ENCODE measurements at regions not wholly inside any gene's neighbourhood (a gene's known extent, or its start where the extent isn't known, plus 50 kb on each side); places are given as distances from the start of the nearest gene placed in this dataset.

GRCh38 chr9:89872426-89872912, 267.7 kb downstream of the GADD45G start:
- DNase-seq = no peak

- DNase-seq = no peak
Measured at GRCh38 chr9:89872913-89873707, 268.3 kb downstream of the GADD45G start.

- DNase-seq = no peak
Measured at GRCh38 chr9:89873801-89874200, 269.0 kb downstream of the GADD45G start.

- no peak for DNase-seq
Measured at GRCh38 chr9:89874351-89875321, 269.8 kb downstream of the GADD45G start.

- DNase-seq = no peak
Measured at GRCh38 chr9:89877051-89878002, 272.5 kb downstream of the GADD45G start.

- peak; percentile 28 for DNase-seq
Measured at GRCh38 chr9:89878003-89878411, 273.2 kb downstream of the GADD45G start.

- DNase-seq = peak; percentile 26
Measured at GRCh38 chr9:89878687-89879086, 273.9 kb downstream of the GADD45G start.

- peak; percentile 21 for DNase-seq
Measured at GRCh38 chr9:89879276-89879675, 274.5 kb downstream of the GADD45G start.

- DNase-seq = no peak
Measured at GRCh38 chr9:89879701-89880100, 274.9 kb downstream of the GADD45G start.

GRCh38 chr9:89880161-89880560, 275.3 kb downstream of the GADD45G start:
- no peak for DNase-seq

GRCh38 chr9:89880721-89881120, 275.9 kb downstream of the GADD45G start:
- DNase-seq = peak; percentile 44

GRCh38 chr9:89881431-89881830, 276.6 kb downstream of the GADD45G start:
- DNase-seq = peak; percentile 30

GRCh38 chr9:89882930-89883361, 278.1 kb downstream of the GADD45G start:
- no peak for DNase-seq

- DNase-seq = peak; percentile 47
Measured at GRCh38 chr9:89883401-89884341, 278.9 kb downstream of the GADD45G start.

GRCh38 chr9:89884356-89885083, 279.7 kb downstream of the GADD45G start:
- DNase-seq = peak; percentile 41

- DNase-seq = no peak
Measured at GRCh38 chr9:89885156-89885555, 280.3 kb downstream of the GADD45G start.

- DNase-seq = no peak
Measured at GRCh38 chr9:89886281-89886700, 281.5 kb downstream of the GADD45G start.

GRCh38 chr9:89887286-89887685, 282.5 kb downstream of the GADD45G start:
- no peak for DNase-seq

- DNase-seq = no peak
Measured at GRCh38 chr9:89888233-89888632, 283.4 kb downstream of the GADD45G start.

- no peak for DNase-seq
Measured at GRCh38 chr9:89888677-89889076, 283.9 kb downstream of the GADD45G start.

Measured in activated CD8-positive, alpha-beta memory T cell treated with anti-CD3 and anti-CD28 coated beads for 24 hours (primary cell).